KMS-11 (cell line): ENCODE measurements at regions not wholly inside any gene's neighbourhood (a gene's known extent, or its start where the extent isn't known, plus 50 kb on each side); places are given as distances from the start of the nearest gene placed in this dataset.

Source experiments
- H2AFZ ChIP-seq: fragments of 200-600 bp; sonication (generic); 2 replicates; pipeline ENCODE4 v1.6.1; 2016; ENCODE audit warnings: antibody characterized with exemption, mixed run types, low read depth
- H3K27ac ChIP-seq: fragments of 200-600 bp; sonication (generic); 2 replicates; pipeline ENCODE4 v1.6.1; 2016; ENCODE audit warnings: mild to moderate bottlenecking, mixed run types
- H3K27me3 ChIP-seq: fragments of 200-600 bp; sonication (generic); 2 replicates; pipeline ENCODE4 v1.6.1; 2017; ENCODE audit warnings: mild to moderate bottlenecking, low read depth, mixed run types, moderate library complexity; ENCODE audit not compliant: insufficient read depth
- H3K36me3 ChIP-seq: fragments of 200-600 bp; sonication (generic); 2 replicates; pipeline ENCODE4 v1.6.1; 2017; ENCODE audit warnings: mild to moderate bottlenecking, mixed run types; ENCODE audit not compliant: insufficient read depth
- H3K4me1 ChIP-seq: fragments of 200-600 bp; sonication (generic); 2 replicates; pipeline ENCODE4 v1.6.1; 2016; ENCODE audit warnings: mild to moderate bottlenecking, low read depth, mixed run types; ENCODE audit not compliant: poor library complexity, severe bottlenecking
- H3K4me2 ChIP-seq: fragments of 200-600 bp; sonication (generic); 2 replicates; pipeline ENCODE4 v1.7.0; 2016; ENCODE audit warnings: mild to moderate bottlenecking, mixed run types
- H3K4me3 ChIP-seq: fragments of 200-600 bp; sonication (generic); IDR thresholded peaks from 2 replicates; pipeline ENCODE4 v1.6.1; 2017; ENCODE audit warnings: low read depth, low read length, mixed read lengths; ENCODE audit not compliant: insufficient read depth
- H3K79me2 ChIP-seq: fragments of 200-600 bp; sonication (generic); 2 replicates; pipeline ENCODE4 v1.6.1; 2016; ENCODE audit warnings: low read depth, mixed run types; ENCODE audit not compliant: insufficient read depth
- H3K9ac ChIP-seq: fragments of 200-600 bp; sonication (generic); 2 replicates; pipeline ENCODE4 v1.6.1; 2016; ENCODE audit warnings: mild to moderate bottlenecking, mixed run types
- H4K20me1 ChIP-seq: fragments of 200-600 bp; sonication (generic); 2 replicates; pipeline ENCODE4 v1.6.1; 2016; ENCODE audit warnings: mild to moderate bottlenecking, mixed run types; ENCODE audit not compliant: insufficient read depth
- TF ChIP-seq, protein P1 (sequence below): fragments of 200-600 bp; sonication (generic); conservative IDR thresholded peaks from 2 replicates; pipeline ENCODE4 v1.6.1; 2017; ENCODE audit warnings: low read depth, mild to moderate bottlenecking, antibody characterized with exemption, low read length, moderate library complexity, mixed read lengths

DNA sequence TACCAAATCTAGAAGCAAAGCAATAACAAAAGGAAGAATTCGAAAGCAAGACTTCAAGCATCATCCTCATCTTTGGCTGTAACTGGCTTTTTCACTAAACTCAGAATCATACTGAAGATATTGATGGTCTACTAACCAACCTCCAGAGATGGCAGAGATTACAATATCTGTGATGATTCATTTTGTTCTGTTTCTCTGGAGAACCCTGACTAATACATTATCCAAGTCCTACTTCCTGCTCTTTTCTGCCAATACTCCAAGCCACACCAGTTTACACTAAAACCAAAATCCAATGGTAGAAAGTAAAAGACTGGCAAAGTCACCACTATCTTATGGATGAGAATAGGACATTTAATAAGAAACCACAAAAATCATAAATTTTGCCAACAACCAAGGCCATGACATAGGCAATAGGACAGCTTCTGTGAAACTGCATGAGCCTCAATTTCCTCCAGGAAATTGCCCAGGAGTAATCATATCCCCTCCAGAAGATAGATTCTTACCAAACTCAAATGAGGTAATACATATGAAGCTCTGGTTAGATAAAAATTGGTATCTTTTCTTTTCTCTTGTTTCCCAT lies 159.8 kb downstream of the METTL4 start:
- no peaks in the 10 kb centered on the region for H4K20me1 ChIP-seq

DNA sequence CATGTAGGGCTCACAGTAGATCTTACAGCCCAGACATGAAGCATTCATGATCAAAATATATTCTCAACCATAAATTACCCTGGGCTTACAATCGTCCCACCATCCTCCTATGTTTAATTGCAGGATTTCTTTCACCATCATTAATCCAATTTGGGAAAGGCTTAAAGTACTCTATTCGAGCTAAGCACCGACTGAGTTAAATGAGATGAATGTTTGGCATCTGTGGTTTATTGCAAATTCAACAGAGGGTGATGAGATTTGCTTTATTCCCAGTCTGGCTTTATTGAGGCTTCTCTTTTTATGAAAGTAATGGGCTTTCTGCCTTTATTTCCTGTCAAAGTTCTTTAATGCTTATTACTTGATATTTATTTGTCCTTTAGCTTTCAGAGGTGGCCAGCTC lies 159.0 kb downstream of the METTL4 start:
- H4K20me1 ChIP-seq: no peaks in the 10 kb centered on the region
- TF ChIP-seq, protein P1, sequence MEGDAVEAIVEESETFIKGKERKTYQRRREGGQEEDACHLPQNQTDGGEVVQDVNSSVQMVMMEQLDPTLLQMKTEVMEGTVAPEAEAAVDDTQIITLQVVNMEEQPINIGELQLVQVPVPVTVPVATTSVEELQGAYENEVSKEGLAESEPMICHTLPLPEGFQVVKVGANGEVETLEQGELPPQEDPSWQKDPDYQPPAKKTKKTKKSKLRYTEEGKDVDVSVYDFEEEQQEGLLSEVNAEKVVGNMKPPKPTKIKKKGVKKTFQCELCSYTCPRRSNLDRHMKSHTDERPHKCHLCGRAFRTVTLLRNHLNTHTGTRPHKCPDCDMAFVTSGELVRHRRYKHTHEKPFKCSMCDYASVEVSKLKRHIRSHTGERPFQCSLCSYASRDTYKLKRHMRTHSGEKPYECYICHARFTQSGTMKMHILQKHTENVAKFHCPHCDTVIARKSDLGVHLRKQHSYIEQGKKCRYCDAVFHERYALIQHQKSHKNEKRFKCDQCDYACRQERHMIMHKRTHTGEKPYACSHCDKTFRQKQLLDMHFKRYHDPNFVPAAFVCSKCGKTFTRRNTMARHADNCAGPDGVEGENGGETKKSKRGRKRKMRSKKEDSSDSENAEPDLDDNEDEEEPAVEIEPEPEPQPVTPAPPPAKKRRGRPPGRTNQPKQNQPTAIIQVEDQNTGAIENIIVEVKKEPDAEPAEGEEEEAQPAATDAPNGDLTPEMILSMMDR: no peak
- no peak overlapping the region for H3K27ac ChIP-seq
- H3K4me1 ChIP-seq: no peaks in the 10 kb centered on the region
- H3K79me2 ChIP-seq: no peaks in the 10 kb centered on the region
- H3K27me3 ChIP-seq: no peaks in the 10 kb centered on the region
- no peak overlapping the region for H3K9ac ChIP-seq
- no peak overlapping the region for H3K4me3 ChIP-seq
- H3K4me2 ChIP-seq: no peak overlapping the region
- no peaks in the 10 kb centered on the region for H3K36me3 ChIP-seq
- H2AFZ ChIP-seq: no peak overlapping the region

More for the DNA sequence above, 159.8 kb downstream of the METTL4 start:
- TF ChIP-seq, protein P1: no peak
- H3K27me3 ChIP-seq: no peaks in the 10 kb centered on the region
- H3K4me1 ChIP-seq: no peaks in the 10 kb centered on the region
- H3K79me2 ChIP-seq: no peaks in the 10 kb centered on the region
- H3K4me3 ChIP-seq: no peak overlapping the region
- no peak overlapping the region for H3K9ac ChIP-seq
- H3K4me2 ChIP-seq: no peak overlapping the region
- H3K27ac ChIP-seq: no peak overlapping the region
- no peaks in the 10 kb centered on the region for H3K36me3 ChIP-seq
- no peak overlapping the region for H2AFZ ChIP-seq

DNA sequence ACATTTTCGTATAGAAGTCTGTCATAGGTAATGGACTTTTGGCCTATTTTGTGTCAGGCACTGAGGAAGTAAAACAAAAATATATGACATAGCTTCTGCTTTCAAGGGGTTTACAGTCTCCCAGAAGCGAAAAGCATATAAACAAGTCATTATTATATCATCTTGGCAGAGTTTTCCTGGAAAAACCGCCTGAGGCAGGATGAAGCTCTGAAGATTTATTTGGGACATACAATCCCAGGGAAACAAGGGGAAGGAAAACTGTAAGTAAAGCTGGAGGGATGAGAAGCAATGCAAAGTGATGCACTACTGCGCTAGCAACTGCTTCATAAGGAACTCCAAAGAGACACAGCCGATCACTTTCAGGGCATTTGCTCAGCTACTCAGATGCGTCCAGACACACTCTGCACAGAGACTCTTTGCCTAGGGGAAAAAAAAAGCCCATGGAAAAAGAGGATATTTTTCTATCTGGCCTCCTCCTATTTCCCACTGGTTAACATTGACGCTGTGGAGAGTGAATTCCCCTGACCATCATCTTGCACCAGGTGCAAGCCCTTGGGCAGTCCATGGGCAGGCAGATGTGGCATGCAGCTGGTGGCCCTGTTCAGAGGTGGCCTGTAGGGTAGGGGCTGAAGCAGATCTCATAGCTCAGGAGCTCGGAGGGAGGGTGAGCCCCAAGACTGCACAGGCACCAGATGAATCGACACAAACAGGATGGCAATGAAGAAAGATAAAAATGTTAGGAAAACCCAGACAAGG lies 158.1 kb downstream of the METTL4 start:
- H3K27me3 ChIP-seq: no peaks in the 10 kb centered on the region
- no peak overlapping the region for H2AFZ ChIP-seq
- TF ChIP-seq, protein P1: no peak
- H3K27ac ChIP-seq: no peak overlapping the region
- H3K4me1 ChIP-seq: no peaks in the 10 kb centered on the region
- no peaks in the 10 kb centered on the region for H3K36me3 ChIP-seq
- H3K79me2 ChIP-seq: no peaks in the 10 kb centered on the region
- no peak overlapping the region for H3K4me3 ChIP-seq
- H3K9ac ChIP-seq: no peak overlapping the region
- H4K20me1 ChIP-seq: no peaks in the 10 kb centered on the region
- no peak overlapping the region for H3K4me2 ChIP-seq

DNA sequence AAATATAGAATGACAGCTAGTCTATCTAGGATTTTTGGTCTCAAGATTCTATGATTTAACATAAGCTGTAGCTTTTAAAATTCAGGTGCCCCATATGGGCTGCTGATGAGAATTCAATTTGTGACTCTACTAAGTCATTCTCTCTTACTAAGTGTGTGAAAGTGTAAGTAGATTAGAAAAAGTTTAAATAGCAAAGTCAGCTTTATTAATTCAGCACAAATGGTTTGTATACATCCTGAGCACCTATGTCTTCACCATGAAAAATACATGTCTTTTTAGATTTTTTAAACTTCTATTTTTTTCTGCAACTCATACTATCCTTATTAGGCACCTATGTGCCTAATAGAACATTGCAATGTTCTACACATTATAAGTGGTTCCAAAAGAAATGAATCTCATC lies 157.1 kb downstream of the METTL4 start:
- TF ChIP-seq, protein P1: no peak
- Histone ChIP-seq H3K9ac (no peak overlapping the region), H3K79me2 (no peaks in the 10 kb centered on the region), H3K27me3 (no peaks in the 10 kb centered on the region), H3K4me1 (no peaks in the 10 kb centered on the region), H3K27ac (no peak overlapping the region), H3K4me2 (no peak overlapping the region), H2AFZ (no peak overlapping the region), H3K36me3 (no peaks in the 10 kb centered on the region), H4K20me1 (no peaks in the 10 kb centered on the region), H3K4me3 (no peak overlapping the region)
